SKM-1 (cell line): ENCODE measurements at regions not wholly inside any gene's neighbourhood (a gene's known extent, or its start where the extent isn't known, plus 50 kb on each side); places are given as distances from the start of the nearest gene placed in this dataset.
"Not testable (repeated sequence)": the region's sequence is repeated elsewhere in the genome, so short reads cannot be mapped to it uniquely, and the experiment has no call there.

Experiments
- DNase-seq: peaks from one replicate; lab custom pipeline; 2025; ENCODE audit not compliant: unreplicated experiment; lab: John Stamatoyannopoulos, UW

DNA sequence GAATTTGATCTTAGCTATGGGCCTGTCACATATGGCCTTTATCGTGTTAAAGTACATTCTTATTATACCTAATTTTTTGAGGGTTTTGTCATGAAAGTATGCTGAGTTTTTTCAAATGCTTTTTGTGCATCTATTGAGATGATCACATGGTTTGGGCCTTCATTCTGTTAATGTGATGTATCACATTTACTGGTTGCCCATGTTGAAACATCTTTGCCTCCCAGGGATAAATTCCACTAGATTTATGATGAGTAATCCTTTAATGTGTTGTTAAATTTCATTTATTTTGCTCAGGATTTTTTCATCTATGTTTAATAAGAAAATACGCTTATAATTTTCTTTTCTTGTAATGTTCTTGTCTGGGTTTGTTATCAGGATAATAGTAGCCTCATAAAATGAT is 442.0 kb downstream of the MDFIC start:
- no peak for DNase-seq

DNA sequence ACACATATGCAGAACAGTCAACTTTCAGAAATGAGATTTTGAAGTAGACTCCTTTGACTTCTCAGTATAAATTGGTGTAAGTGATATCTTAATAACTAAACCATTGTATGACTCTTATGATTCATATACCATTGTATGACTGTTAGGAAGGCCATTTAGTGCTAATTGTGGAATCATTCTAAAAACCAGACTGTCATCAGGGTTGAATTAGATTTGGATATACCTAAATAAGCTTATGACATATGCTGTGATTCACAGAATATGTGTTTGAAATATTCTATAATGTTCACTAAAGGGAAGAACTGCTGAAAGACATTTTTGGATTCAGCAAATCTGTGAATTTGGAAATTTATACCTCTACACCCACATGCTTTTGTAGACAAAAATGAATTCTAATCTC is 438.1 kb downstream of the MDFIC start:
- no peak for DNase-seq

DNA sequence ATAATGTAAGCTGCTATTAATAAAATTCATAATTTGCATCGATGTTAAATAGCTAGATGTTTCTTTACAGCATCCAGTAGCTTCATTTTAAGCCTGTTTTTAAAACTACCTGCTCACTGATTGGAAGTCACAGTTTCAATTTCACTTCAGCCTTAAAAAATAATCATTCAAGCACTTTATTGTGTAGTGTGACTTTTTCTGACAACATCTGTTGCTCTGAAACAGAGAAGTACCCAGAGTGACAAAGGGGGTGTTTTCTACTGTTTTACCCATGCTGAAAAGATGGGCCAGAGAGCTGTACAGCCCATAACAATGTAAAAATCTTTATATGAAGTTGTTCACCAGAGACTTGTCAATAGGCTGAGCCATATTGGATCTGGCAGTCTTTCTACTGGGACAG is 437.2 kb downstream of the MDFIC start:
- no peak for DNase-seq

DNA sequence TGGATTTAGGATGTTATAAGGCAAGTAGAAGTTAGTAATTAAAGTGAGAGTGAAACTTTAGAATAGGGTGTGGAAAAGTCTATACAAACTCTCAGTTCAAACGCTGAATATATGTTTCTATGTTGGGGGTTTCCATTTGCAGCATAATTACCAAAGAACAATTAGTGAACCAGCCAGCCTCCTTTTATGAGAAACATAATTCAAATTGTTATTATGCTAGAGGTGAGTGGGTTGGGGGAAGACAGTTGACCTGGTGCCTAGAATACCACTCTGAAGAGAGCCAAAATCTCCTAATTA is 435.8 kb downstream of the MDFIC start:
- DNase-seq, result no peak

DNA sequence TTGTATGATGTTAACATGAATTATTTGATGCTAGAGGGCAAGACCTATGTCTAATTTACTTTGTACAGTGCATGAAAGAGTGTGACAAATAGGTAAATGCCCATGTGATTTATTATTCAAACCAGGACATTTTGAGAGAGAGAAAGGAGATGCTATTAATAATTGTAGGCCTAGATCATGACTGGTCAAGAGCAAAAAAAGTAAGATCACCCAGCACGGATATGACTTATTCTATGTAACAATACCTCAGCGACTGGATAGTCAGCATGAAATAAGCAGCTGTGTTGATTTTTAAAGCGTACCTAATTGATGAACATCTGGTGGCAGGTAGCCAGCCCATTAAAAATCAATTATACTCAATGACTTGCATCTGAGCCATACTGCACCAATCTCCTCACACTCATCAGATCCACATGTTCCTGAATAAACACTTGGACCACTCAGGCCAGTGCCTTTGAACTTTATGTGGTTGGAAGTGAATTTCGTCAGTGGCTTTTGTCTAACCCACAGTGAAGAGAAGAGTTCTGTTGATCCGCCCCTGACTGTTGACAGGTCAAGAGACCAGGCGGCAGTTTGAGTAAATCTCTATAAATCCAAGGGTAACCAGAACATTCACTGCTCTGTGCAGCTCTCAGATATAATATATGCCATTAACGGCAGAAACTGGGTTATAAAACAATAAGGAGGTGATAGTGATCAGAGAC is 435.3 kb downstream of the MDFIC start:
- no peak for DNase-seq

DNA sequence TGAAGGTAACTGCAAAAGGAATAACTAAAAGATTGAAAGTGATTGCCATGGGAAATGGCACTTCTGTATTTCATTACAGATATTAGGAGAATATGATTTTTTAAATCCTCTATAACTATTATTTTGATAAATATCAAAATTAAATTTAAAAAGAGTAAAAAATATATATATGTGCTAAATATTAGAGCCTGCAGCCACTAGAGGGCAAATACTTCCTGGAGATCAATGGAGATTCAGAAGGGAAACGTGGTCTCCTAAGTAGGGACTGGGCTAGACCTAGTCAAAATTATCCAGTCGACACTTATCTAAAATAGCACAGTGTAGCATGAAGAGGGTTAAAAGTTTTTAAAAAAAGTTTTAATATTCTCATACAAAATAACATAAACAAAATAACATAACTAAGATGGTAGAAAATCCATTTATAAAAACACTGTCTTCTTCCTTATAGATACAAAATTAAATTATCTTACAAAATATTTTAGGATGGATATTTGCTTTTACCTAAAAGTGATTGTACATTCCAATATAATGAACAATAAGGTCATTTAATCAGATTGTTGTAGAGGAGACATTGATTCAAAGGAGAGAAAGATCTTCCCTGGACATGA is 434.3 kb downstream of the MDFIC start:
- no peak for DNase-seq

DNA sequence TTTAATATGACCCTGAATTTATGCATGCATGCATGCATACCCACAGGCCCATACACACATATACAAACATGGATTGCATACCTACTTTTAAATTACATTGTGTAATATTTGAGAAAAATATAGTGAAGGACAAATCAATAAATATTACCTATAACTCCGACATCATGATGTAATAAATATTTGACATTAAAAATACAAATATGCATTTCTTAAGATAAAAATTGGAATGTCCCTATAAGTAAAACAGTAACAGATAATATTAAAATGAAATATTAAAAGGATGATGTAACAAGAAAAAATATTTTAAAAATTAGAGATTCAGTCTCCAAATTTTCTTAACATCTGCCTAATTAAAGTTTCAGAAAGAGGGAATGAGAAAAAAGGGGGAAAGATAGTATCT is 433.0 kb downstream of the MDFIC start:
- DNase-seq, result no peak

DNA sequence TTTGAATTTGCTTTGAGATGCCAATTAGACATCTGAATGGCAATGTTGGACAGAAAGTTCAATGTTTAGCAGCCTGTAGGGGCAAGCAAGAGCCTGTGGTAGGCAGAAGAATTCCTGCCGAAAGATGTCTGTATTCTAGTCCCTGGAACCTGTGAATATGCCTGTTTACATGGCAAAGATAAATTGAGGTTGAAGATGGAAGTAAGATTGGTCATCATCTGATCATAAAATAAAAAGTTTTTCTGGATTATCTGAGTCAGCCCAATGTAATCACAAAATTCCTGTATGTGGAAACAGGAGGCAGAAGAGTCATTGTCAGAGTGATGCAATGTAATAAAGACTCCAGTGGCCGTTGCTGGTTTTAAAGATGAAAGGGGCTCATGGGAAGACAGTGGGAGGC is 430.5 kb downstream of the MDFIC start:
- DNase-seq, result no peak

DNA sequence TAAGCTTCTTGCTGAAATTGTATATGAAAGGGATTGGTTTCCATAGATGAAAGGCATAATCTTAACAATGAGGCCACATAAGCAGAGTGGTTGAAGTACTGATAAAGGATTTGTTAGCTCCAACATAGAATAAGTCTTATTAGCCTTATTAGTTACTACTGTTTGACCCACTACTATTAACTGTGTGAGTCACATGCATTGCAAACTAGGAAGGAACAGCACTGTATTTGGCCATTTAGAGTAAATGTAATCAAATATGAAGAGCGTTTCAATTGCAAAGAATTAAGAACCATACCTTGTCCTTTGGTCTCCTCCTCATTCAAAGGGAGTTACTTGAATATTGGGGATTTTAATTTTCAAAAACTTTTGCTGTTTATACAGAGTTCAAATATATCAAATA is 428.9 kb downstream of the MDFIC start:
- DNase-seq, result no peak

DNA sequence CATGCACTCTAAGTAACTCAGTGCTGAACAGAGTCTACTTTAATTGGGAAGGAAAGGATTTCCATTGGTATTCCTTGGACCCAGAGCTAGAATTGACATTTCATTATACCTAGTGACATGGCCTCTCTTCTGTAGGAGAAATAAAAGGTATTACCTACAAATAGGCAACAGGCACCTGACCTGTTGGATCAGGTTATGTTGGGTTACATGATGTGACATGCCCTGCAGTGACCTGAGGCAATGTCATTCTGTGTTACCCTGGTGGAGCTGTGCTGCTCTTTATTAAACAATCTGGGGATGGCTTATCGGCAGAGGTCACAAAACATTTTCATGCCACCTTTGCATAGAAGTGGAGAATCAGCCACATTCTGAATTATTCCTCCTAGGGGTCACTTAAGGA is 427.7 kb downstream of the MDFIC start:
- DNase-seq, result no peak

DNA sequence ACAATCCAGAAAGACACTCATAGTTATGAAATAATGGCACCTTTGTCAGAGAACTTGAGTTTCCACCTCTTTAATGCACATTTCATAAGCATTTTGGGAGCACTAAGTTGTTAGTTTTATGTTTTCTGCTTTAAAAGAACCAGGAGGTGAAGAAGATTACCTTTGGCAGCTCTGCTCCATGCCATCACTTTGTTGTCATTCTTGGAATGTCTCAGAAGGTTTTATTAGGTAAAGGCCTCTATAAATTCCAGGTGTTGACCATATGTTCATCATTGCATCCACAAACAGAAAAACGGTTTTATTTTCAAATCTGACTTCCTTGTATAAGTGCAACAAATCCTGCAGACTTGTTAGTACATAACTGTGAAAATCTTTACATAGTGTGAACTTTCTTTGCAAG is 424.8 kb downstream of the MDFIC start:
- DNase-seq, result no peak

DNA sequence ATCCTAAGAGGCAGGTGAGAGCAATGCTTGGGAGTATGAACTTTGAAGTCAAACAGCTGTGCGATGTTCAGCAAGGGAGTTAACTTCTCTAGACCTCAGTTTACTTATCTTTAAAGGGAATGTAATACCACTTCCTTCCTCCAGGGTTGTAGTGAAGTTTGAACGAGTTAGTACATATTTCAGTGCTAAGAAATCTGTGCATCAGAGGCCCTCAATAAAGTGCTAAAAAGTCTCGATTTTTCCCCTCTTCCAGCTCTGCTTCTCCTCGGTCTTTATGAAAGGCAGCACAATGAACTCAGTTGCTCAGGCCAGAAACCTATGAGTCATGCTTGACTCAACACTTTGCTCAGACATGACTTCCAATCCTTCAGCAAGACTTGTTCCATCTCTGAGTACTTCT is 418.9 kb downstream of the MDFIC start:
- DNase-seq, result no peak

DNA sequence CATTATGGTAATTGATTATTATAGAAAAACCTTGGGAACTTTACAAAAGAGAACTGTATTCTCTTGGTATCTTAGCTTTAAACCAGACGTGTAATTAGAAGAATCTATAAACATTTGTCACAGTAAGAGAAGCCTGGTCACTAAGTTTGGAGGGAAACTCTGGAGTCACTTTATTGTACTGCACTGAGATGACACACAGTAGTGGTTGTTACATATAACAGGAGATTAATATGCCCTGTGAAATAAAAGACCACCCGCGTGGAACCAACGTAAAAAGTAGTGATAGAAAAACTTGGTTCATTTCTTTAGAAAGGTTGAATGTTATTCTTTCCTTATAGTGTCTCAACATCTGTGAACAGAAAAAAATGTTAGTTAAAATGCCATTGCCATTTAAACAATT is 416.1 kb downstream of the MDFIC start:
- DNase-seq, result no peak

DNA sequence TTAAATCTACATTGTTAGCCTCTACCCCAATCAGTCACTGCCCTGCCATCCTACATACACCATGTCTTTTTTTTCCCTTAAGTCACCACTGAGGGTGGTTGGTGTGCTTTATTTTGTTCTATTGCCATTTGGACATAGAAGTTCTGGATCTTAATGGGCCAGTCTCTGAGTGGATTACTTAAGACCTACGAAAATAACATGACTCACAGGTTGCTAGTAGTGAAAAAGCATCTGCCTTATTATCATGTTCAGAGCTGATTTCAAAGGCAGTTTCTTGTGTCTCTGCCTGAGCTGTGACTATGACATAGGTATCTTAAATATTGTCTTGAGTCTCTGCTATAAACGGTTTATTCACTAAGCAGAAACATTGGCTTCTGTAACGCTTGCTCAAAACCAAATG is 410.8 kb downstream of the MDFIC start:
- no peak for DNase-seq

DNA sequence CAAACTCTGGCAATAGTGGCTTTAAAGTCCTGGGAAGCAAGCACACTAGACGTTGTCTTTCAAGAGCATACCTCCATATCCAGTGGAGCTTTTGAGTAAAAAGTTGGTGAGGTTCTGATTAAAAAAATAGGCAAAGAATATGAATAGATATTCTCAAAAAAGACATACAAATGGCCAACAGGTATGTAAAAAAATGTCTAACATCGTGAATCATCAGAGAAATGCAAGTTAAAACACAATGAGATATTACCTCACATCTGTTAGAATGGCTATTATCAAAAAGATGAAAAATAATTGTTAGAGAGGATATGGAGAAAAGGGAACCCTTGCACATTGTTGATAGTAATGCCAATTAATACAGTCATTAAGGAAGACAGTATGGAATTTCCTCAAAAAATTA is 407.1 kb downstream of the MDFIC start:
- no peak for DNase-seq

DNA sequence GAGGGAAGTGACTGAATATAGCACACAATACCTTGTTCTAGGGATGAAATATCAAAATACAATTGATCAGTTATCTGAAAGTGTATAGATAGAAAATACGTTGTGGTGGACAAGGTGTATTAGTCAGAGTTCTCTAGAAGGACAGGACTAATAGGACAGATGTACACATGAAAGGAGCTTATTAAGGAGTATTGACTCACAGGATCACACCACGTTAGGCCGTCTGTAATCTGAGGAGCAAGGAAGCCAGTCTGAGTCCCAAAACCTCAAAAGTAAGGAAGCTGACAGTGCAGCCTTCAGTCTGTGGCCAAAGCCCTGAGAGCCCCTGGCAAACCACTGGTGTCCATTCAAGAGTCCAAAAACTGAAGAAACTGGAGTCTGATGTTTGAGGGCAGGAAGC is 406.1 kb downstream of the MDFIC start:
- DNase-seq, result no peak

DNA sequence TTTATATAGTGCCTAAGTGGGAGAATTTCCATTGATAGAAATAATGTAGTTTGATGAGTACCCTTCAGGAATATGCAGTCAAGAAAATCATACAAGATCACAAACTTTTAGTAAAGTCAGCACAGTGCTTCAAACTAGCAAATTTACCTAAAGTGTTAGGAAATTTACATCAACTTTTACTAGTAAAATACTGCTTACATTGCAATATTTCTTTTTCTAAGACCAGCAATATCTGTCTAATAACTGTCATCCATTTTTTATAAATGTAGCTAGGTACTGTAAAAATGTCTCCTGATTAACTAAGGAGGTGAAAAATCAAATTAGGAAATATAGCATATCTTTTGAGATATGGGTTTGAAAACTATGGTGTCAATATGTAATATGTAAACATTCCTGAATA is 405.4 kb downstream of the MDFIC start:
- no peak for DNase-seq

DNA sequence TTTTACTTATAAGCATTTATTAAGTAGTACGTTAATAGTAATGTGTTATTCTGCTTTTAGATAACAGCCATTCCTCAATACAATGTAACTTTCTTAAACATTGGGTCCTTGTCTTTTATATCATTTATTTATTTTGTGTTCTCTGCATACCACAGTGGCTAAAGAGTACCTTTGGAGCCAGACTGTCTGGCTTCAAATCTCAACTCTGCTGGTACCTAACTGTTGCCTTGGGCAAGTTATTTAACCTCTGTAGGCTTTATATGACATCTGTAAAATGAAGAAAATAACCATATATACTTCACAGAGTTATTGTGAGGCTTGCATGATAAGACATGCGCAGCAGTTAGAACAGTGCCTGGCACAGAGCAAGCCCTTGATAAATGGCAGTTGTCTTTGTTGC is 397.6 kb downstream of the MDFIC start:
- no peak for DNase-seq

DNA sequence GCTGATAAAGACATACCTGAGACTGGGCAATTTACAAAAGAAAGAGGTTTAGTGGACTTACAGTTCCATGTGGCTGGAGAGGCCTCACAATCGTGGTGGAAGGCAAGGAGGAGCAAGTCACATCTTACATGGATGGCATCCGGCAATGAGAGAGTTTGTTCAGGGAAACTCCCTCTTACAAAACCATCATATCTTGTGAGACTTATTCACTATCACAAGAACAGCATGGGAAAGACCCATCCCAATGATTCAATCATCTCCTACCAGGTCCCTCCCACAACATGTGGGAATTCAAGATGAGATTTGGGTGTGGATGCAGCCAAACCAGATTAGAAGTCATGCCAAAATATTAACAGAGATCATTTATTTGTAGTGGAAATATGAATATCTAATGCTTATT is 388.4 kb downstream of the MDFIC start:
- not testable (repeated sequence) for DNase-seq

DNA sequence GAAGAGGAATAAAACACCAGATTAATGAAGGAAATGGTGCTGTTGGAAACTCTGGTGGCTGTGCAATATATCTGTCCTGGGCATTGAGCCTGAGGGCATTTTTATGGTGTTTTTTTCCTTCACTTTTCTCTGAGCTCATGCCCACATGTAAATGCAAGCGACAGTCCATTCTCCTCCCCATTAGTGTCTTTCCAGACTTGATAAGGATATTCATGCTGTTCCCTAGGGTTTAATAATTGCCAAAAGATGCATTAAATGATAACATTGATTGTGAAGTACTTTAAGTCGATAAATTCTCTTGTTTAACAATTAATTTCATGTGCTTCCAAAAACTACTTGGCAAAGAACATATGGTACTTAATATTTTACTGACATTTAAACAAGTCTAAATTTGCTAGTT is 384.7 kb downstream of the MDFIC start:
- no peak for DNase-seq

DNA sequence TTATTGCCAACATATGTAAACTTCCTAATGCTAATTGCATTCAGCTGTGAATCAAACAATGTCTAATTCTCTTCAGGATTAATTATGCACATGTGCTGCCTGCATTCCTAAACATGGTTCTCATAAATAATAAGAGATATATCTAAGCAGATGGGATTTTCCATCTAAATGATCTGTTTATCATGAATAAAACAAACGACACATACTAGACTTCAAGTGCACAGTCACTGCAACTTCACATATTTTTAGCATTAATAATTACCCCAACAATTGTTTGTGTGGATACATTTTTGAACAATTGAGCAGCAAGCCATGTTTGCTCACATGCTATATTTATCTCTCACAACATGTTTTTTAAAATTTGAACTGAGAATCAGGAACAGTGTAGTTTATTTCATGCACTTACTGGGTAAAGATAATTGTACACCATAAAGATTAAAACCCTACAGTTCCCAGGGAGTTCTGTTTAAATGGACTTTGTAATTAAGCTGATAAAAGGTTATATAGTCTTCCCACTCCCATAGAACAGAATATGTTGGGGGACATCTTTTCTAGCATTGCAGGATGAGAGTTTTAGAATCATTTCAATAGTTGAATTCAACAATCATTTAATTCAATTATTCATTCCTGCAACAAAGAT is 378.5 kb downstream of the MDFIC start:
- DNase-seq, result no peak

DNA sequence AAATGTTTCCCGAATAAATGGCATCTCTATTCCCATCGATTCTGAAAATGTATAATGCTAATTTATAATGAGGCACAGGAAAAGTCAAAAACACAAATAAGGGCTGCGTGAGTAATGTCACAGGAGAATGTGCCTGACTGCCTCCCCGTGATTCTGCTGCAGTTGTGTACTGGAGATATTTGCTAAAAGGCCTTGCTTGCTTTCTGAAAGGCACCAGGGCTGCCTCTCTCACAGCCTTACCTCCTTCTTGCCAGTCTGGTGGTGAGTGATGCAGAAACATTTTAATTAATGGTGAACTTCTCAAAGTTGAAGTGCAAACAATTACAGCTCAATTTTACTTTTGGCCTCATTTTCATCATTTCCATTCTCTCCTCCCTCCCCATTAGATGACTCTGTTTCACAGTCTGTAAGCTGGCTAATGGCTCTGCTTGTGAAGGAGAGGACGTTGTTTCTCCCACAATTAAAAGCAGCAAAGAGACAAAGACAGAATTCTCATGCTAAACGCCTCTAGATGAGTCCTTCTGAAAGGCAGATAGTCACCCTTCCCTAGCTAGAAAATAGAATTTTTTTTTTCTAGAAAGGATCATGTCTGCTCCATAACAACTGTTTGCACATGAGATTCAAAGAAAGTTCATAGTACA is 377.6 kb downstream of the MDFIC start:
- no peak for DNase-seq
